PC-3 (cell line): ENCODE measurements at regions not wholly inside any gene's neighbourhood (a gene's known extent, or its start where the extent isn't known, plus 50 kb on each side); places are given as distances from the start of the nearest gene placed in this dataset.

ENCODE experiments used
- EZH2 ChIP-seq: fragments of 300-600 bp; sonication (generic); IDR thresholded peaks from one replicate; pipeline ENCODE4 v1.6.1; 2017; ENCODE audit warnings: antibody characterized with exemption, mild to moderate bottlenecking, low read length; ENCODE audit not compliant: unreplicated experiment
- EZH2phosphoT487 ChIP-seq: fragments of 300-600 bp; sonication (generic); IDR thresholded peaks from 2 replicates; pipeline ENCODE4 v1.6.1; 2018; ENCODE audit warnings: mild to moderate bottlenecking, antibody characterized with exemption, low read length, borderline replicate concordance
- TF ChIP-seq, protein P1 (sequence below): fragments of 300-600 bp; sonication (generic); conservative IDR thresholded peaks from 2 replicates; pipeline ENCODE4 v1.5.1; 2017; ENCODE audit warnings: antibody characterized with exemption, low read depth, mild to moderate bottlenecking, low read length

DNA sequence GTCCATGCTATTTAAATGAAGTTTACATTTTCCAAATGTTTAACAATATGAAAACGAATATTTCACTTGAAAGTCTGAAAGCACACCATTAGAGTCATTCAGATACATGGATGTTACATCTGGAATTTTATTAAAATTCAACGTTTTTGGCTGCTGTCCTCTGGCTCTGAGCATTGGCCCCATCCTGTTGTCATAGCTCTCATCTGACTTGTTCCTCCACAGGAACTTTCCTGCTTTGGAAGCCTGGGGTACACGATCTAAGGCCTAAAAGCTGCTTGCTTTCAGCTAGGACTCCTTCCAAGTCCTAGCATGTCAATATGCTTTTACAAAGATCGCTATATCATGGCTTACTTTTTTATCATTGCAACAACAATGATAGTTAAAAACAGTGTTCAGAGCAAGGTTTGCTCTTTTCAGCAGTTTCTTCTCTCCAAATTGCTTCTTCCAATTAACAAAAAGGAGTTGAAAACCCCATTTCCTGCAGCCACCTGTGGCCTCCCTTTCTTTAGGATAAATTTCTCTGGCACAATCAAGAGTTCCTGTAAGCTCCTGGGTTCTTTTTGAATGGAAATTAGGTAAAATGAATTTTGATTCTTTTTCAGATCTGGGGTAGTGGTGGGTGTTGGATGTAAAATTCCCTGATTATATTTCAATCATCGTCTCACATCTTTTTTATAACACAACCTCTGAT, 413.4 kb upstream of the AGA start:
- TF ChIP-seq, protein P1, sequence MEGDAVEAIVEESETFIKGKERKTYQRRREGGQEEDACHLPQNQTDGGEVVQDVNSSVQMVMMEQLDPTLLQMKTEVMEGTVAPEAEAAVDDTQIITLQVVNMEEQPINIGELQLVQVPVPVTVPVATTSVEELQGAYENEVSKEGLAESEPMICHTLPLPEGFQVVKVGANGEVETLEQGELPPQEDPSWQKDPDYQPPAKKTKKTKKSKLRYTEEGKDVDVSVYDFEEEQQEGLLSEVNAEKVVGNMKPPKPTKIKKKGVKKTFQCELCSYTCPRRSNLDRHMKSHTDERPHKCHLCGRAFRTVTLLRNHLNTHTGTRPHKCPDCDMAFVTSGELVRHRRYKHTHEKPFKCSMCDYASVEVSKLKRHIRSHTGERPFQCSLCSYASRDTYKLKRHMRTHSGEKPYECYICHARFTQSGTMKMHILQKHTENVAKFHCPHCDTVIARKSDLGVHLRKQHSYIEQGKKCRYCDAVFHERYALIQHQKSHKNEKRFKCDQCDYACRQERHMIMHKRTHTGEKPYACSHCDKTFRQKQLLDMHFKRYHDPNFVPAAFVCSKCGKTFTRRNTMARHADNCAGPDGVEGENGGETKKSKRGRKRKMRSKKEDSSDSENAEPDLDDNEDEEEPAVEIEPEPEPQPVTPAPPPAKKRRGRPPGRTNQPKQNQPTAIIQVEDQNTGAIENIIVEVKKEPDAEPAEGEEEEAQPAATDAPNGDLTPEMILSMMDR: no peak
- TF ChIP-seq EZH2 (no peak), EZH2phosphoT487 (no peak)
